OCI-LY1 (cell line): ENCODE measurements at regions not wholly inside any gene's neighbourhood (a gene's known extent, or its start where the extent isn't known, plus 50 kb on each side); places are given as distances from the start of the nearest gene placed in this dataset.
"Not testable (repeated sequence)": the region's sequence is repeated elsewhere in the genome, so short reads cannot be mapped to it uniquely, and the experiment has no call there.

Experiments
- H2AFZ ChIP-seq: fragments of 200-600 bp; sonication (generic), shearing (Covaris generic); 2 replicates; pipeline ENCODE4 v1.6.0; 2014; ENCODE audit warnings: antibody characterized with exemption, mild to moderate bottlenecking, low read length
- H3F3A ChIP-seq: fragments of 200-600 bp; sonication (generic), shearing (Covaris generic); 2 replicates; pipeline ENCODE4 v1.6.0; 2014; ENCODE audit warnings: mild to moderate bottlenecking, antibody characterized with exemption, low read length, moderate library complexity; ENCODE audit not compliant: insufficient read depth
- H3K27ac ChIP-seq: fragments of 200-600 bp; sonication (generic); 2 replicates; pipeline ENCODE4 v1.5.1; 2014; ENCODE audit warnings: low read length, mixed run types, mild to moderate bottlenecking, low read depth; ENCODE audit not compliant: poor library complexity, severe bottlenecking
- H3K27me3 ChIP-seq: fragments of 200-600 bp; sonication (generic); 2 replicates; pipeline ENCODE4 v1.6.0; 2014; ENCODE audit warnings: antibody characterized with exemption, mild to moderate bottlenecking, low read length, moderate library complexity; ENCODE audit not compliant: insufficient read depth
- H3K36me3 ChIP-seq: fragments of 200-600 bp; sonication (generic); 2 replicates; pipeline ENCODE4 v1.6.1; 2014; ENCODE audit warnings: mild to moderate bottlenecking, antibody characterized with exemption, low read length, moderate library complexity, mixed read lengths; ENCODE audit not compliant: insufficient read depth
- H3K4me1 ChIP-seq: fragments of 200-600 bp; sonication (generic); 2 replicates; pipeline ENCODE4 v1.5.1; 2014; ENCODE audit warnings: mild to moderate bottlenecking, low read length, moderate library complexity; ENCODE audit not compliant: insufficient read depth, severe bottlenecking
- H3K4me2 ChIP-seq: fragments of 200-600 bp; sonication (generic), shearing (Covaris generic); 2 replicates; pipeline ENCODE4 v1.6.1; 2014; ENCODE audit warnings: low read length
- H3K4me3 ChIP-seq: fragments of 200-600 bp; sonication (generic); 2 replicates; pipeline ENCODE4 v1.5.1; 2014; ENCODE audit warnings: low read length, low read depth, mild to moderate bottlenecking, mixed read lengths; ENCODE audit not compliant: poor library complexity, severe bottlenecking
- H3K79me2 ChIP-seq: fragments of 200-600 bp; shearing (Covaris generic); 2 replicates; pipeline ENCODE4 v1.6.1; 2016; ENCODE audit warnings: mixed run types, low read length, mixed read lengths; ENCODE audit not compliant: insufficient read depth
- H3K9ac ChIP-seq: fragments of 200-600 bp; sonication (generic), shearing (Covaris generic); 2 replicates; pipeline ENCODE4 v1.6.1; 2014; ENCODE audit warnings: mild to moderate bottlenecking, low read length, mixed read lengths
- H3K9me2 ChIP-seq: fragments of 200-600 bp; sonication (generic), shearing (Covaris generic); 2 replicates; pipeline ENCODE4 v1.6.1; 2014; ENCODE audit warnings: low read depth, mild to moderate bottlenecking, low read length, mixed read lengths
- H3K9me3 ChIP-seq: fragments of 200-600 bp; shearing (Covaris generic); 2 replicates; pipeline ENCODE4 v1.6.1; 2014; ENCODE audit warnings: low read length, mixed read lengths
- H4K20me1 ChIP-seq: fragments of 200-600 bp; sonication (generic), shearing (Covaris generic); 2 replicates; pipeline ENCODE4 v1.6.0; 2016; ENCODE audit warnings: mild to moderate bottlenecking, low read length; ENCODE audit not compliant: insufficient read depth
- CTCF ChIP-seq: fragments of 200-600 bp; sonication (generic), shearing (Covaris generic); IDR thresholded peaks from 2 replicates; pipeline ENCODE4 v1.5.1; 2017; ENCODE audit warnings: mild to moderate bottlenecking, antibody characterized with exemption, low read length, moderate library complexity, mixed read lengths
- EZH2 ChIP-seq: fragments of 200-600 bp; sonication (generic), shearing (Covaris generic); IDR thresholded peaks from 2 replicates; pipeline ENCODE4 v1.8.0; 2017; ENCODE audit warnings: borderline replicate concordance, mixed run types, mild to moderate bottlenecking, antibody characterized with exemption, low read length, moderate library complexity, mixed read lengths

DNA sequence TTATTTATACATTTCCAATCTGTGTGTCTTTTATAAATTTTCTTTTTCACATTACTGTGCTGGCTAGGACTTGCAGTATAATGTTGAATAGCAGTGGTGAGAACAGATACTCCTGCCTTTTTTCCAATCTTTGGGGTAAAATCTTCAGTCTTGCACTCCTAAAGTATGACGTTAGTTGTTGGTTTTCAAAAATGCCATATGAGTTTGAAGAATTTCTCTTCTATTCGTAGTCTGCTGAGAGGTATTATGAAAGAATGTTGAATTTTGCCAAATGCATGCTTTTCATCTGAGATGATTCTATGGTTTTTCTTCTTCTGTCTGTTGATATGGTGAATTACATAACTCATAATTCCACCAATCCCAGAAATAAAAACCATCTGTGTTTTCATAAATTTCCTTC lies 335.3 kb upstream of the CHST9 start:
- no peak for TF ChIP-seq EZH2
- no peak for TF ChIP-seq CTCF
- no peak overlapping the region for H3K27ac ChIP-seq
- no peaks in the 10 kb centered on the region for H3K27me3 ChIP-seq
- H4K20me1 ChIP-seq, result no peaks in the 10 kb centered on the region
- H3K9ac ChIP-seq, result no peak overlapping the region
- H2AFZ ChIP-seq, result no peak overlapping the region
- H3K4me2 ChIP-seq, result no peak overlapping the region
- no peaks in the 10 kb centered on the region for H3K4me1 ChIP-seq
- H3K9me2 ChIP-seq, result no peaks in the 10 kb centered on the region
- H3K4me3 ChIP-seq, result no peak overlapping the region
- no peaks in the 10 kb centered on the region for H3K79me2 ChIP-seq
- H3K36me3 ChIP-seq, result no peaks in the 10 kb centered on the region
- H3F3A ChIP-seq, result no peaks in the 10 kb centered on the region
- H3K9me3 ChIP-seq, result no peaks in the 10 kb centered on the region

DNA sequence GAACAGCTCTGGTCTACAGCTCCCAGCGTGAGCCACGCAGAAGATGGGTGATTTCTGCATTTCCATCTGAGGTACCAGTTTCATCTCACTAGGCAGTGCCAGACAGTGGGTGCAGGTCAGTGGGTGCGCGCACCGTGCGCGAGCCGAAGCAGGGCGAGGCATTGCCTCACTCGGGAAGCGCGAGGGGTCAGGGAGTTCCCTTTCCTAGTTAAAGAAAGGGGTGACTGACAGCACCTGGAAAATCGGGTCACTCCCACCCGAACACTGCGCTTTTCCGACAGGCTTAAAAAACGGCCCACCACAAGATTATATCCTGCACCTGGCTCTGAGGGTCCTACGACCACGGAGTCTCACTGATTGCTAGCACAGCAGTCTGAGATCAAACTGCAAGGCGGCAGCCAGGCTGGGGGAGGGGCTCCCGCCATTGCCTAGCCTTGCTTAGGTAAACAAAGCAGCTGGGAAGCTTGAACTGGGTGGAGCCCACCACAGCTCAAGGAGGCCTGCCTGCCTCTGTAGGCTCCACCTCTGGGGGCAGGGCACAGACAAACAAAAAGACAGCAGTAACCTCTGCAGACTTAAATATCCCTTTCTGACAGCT lies 325.0 kb upstream of the CHST9 start:
- not testable (repeated sequence) for H3K27me3 ChIP-seq, H2AFZ ChIP-seq, H3K4me1 ChIP-seq, H4K20me1 ChIP-seq, H3K36me3 ChIP-seq, H3K27ac ChIP-seq, H3K9ac ChIP-seq, H3K79me2 ChIP-seq, H3K4me3 ChIP-seq, H3F3A ChIP-seq, H3K9me3 ChIP-seq, H3K4me2 ChIP-seq, H3K9me2 ChIP-seq

DNA sequence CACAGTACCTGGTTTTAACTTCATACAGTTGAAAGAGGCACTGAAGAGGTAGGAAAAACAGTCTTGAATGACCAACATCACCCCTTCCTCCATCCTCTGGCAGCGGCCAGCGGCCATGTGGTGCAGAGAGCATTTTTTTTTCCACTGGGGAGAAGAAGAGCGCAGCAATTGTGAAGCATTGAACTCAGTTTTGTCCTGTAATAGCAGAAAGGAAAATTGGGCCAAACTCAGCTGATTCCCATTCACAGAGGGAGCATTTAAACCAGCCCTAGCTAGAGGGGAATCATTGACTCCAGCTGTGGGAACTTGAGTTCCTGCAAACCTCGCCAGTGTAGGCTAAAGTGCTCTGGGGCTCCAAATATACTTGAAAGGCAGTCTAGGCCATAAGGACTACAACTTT lies 316.6 kb upstream of the CHST9 start:
- Histone ChIP-seq H3K4me2 (no peak overlapping the region), H3K36me3 (no peaks in the 10 kb centered on the region), H3K4me3 (no peak overlapping the region), H3K27ac (no peak overlapping the region), H3K4me1 (no peaks in the 10 kb centered on the region), H3K9ac (no peak overlapping the region), H3F3A (no peaks in the 10 kb centered on the region), H3K9me3 (no peaks in the 10 kb centered on the region), H2AFZ (no peak overlapping the region), H3K9me2 (no peaks in the 10 kb centered on the region), H3K79me2 (no peaks in the 10 kb centered on the region), H3K27me3 (no peaks in the 10 kb centered on the region), H4K20me1 (no peaks in the 10 kb centered on the region)
- no peak for TF ChIP-seq CTCF
- TF ChIP-seq EZH2, result no peak

DNA sequence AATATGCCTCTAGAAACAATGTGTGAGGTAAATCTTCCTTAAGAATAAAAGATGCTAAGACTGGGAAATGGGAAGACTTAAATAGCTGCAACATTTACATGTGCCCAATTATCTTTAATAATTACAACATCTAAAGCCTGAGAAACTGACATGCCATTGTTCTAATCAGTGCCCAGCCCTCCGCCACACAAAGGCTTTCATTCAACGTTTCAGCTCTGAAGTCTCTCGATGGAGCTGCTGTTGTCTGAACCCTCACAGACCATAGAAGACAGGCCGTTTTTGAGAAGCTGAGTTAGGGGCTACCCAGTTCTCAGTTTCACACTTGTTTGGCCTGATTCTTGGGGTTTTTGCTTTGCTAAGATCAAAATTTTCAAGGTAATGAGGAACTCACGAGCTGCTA lies 315.4 kb upstream of the CHST9 start:
- no peak for TF ChIP-seq EZH2
- TF ChIP-seq CTCF, result no peak
- Histone ChIP-seq H3K9me3 (no peaks in the 10 kb centered on the region), H3K4me1 (no peaks in the 10 kb centered on the region), H2AFZ (no peak overlapping the region), H3K27ac (no peak overlapping the region), H3K4me3 (no peak overlapping the region), H3K79me2 (no peaks in the 10 kb centered on the region), H3K4me2 (no peak overlapping the region), H3K9ac (no peak overlapping the region), H3K36me3 (no peaks in the 10 kb centered on the region), H3K27me3 (no peaks in the 10 kb centered on the region), H3F3A (no peaks in the 10 kb centered on the region), H4K20me1 (no peaks in the 10 kb centered on the region), H3K9me2 (no peaks in the 10 kb centered on the region)
